ENCODE measurements at regions not wholly inside any gene's neighbourhood (a gene's known extent, or its start where the extent isn't known, plus 50 kb on each side); places are given as distances from the start of the nearest gene placed in this dataset.
A peak's percentile ranks its signal among the peaks of the same experiment; 100 is the strongest.
"Not testable (repeated sequence)": the region's sequence is repeated elsewhere in the genome, so short reads cannot be mapped to it uniquely, and the experiment has no call there.

- TF ChIP-seq GATA1 (IDR thresholded peaks at IDR 0.05; ENCODE audit: low read depth, low read length) (no peak), POLR2A (IDR thresholded peaks at IDR 0.05; ENCODE audit: low read length) (no peak)
- no peak for DNase-seq
Measured at GRCh38 chrX:114015966-114016365, 567.9 kb upstream of the HTR2C start.

- TF ChIP-seq POLR2A (IDR thresholded peaks at IDR 0.05; ENCODE audit: low read length): no peak
- no peak for TF ChIP-seq GATA1 (IDR thresholded peaks at IDR 0.05; ENCODE audit: low read depth, low read length)
- no peak for DNase-seq
Measured at GRCh38 chrX:114006664-114007063, 577.2 kb upstream of the HTR2C start.

- no peak for TF ChIP-seq GATA1 (IDR thresholded peaks at IDR 0.05; ENCODE audit: low read depth, low read length)
- TF ChIP-seq POLR2A (IDR thresholded peaks at IDR 0.05; ENCODE audit: low read length): no peak
- no peak for DNase-seq
Measured at GRCh38 chrX:113996781-113997180, 587.1 kb upstream of the HTR2C start.

- peak in 1 of 2 experiments; percentile 44 for DNase-seq
Measured at GRCh38 chrX:113991720-113992119, 592.2 kb upstream of the HTR2C start.

- not testable (repeated sequence) for DNase-seq
Measured at GRCh38 chrX:113990669-113991068, 593.2 kb upstream of the HTR2C start.

GRCh38 chrX:113988315-113988935 lies 595.5 kb upstream of the HTR2C start:
- not testable (repeated sequence) for DNase-seq

- DNase-seq: no peak
- TF ChIP-seq GATA1 (IDR thresholded peaks at IDR 0.05; ENCODE audit: low read depth, low read length) (no peak), POLR2A (IDR thresholded peaks at IDR 0.05; ENCODE audit: low read length) (no peak)
Measured at GRCh38 chrX:113986427-113986826, 597.5 kb upstream of the HTR2C start.

GRCh38 chrX:113982766-113983165 lies 601.1 kb upstream of the HTR2C start:
- TF ChIP-seq GATA1 (IDR thresholded peaks at IDR 0.05; ENCODE audit: low read depth, low read length) (no peak), POLR2A (IDR thresholded peaks at IDR 0.05; ENCODE audit: low read length) (no peak)
- DNase-seq: no peak

GRCh38 chrX:113980953-113981352 lies 602.9 kb upstream of the HTR2C start:
- TF ChIP-seq POLR2A (IDR thresholded peaks at IDR 0.05; ENCODE audit: low read length) (no peak), GATA1 (IDR thresholded peaks at IDR 0.05; ENCODE audit: low read depth, low read length) (no peak)

GRCh38 chrX:113977887-113978286 lies 606.0 kb upstream of the HTR2C start:
- no peak for DNase-seq
- no peak for TF ChIP-seq GATA1 (IDR thresholded peaks at IDR 0.05; ENCODE audit: low read depth, low read length)
- TF ChIP-seq POLR2A (IDR thresholded peaks at IDR 0.05; ENCODE audit: low read length): no peak

More at GRCh38 chrX:113980953-113981352, 602.9 kb upstream of the HTR2C start:
- DNase-seq: no peak

GRCh38 chrX:113975441-113975840 lies 608.4 kb upstream of the HTR2C start:
- TF ChIP-seq GATA1 (IDR thresholded peaks at IDR 0.05; ENCODE audit: low read depth, low read length): no peak
- TF ChIP-seq POLR2A (IDR thresholded peaks at IDR 0.05; ENCODE audit: low read length): no peak

GRCh38 chrX:113974881-113975280 lies 609.0 kb upstream of the HTR2C start:
- TF ChIP-seq POLR2A (IDR thresholded peaks at IDR 0.05; ENCODE audit: low read length) (no peak), GATA1 (IDR thresholded peaks at IDR 0.05; ENCODE audit: low read depth, low read length) (no peak)
- DNase-seq: no peak

More at GRCh38 chrX:113975441-113975840, 608.4 kb upstream of the HTR2C start:
- no peak for DNase-seq

GRCh38 chrX:113973706-113974105 lies 610.2 kb upstream of the HTR2C start:
- no peak for TF ChIP-seq POLR2A (IDR thresholded peaks at IDR 0.05; ENCODE audit: low read length)
- no peak for TF ChIP-seq GATA1 (IDR thresholded peaks at IDR 0.05; ENCODE audit: low read depth, low read length)
- DNase-seq: no peak

- DNase-seq: no peak
- TF ChIP-seq POLR2A (IDR thresholded peaks at IDR 0.05; ENCODE audit: low read length) (no peak), GATA1 (IDR thresholded peaks at IDR 0.05; ENCODE audit: low read depth, low read length) (no peak)
Measured at GRCh38 chrX:113966791-113967190, 617.1 kb upstream of the HTR2C start.

GRCh38 chrX:113962343-113962742 lies 621.5 kb upstream of the HTR2C start:
- no peak for TF ChIP-seq POLR2A (IDR thresholded peaks at IDR 0.05; ENCODE audit: low read length)
- no peak for TF ChIP-seq GATA1 (IDR thresholded peaks at IDR 0.05; ENCODE audit: low read depth, low read length)

More at GRCh38 chrX:113962343-113962742, 621.5 kb upstream of the HTR2C start:
- DNase-seq: peak in 1 of 2 experiments; percentile 0

All from erythroblast (primary cell).